Neural crest cell (in vitro differentiated cells): ENCODE measurements at regions not wholly inside any gene's neighbourhood (a gene's known extent, or its start where the extent isn't known, plus 50 kb on each side); places are given as distances from the start of the nearest gene placed in this dataset.
"Not testable (repeated sequence)": the region's sequence is repeated elsewhere in the genome, so short reads cannot be mapped to it uniquely, and the experiment has no call there.

ENCODE experiments used
- DNase-seq: peaks from one replicate; pipeline ENCODE4 v3.0.0; 2021; ENCODE audit warnings: low read depth, mixed read lengths, low spot score
- H3K27ac Mint-ChIP-seq: one replicate; pipeline ENCODE4 v1.8.0; 2021; ENCODE audit warnings: mild to moderate bottlenecking, mixed read lengths; ENCODE audit not compliant: unreplicated experiment
- H3K27me3 Mint-ChIP-seq: 2 replicates; pipeline ENCODE4 v1.8.0; 2021; ENCODE audit warnings: low read depth, mild to moderate bottlenecking, mixed read lengths
- H3K36me3 Mint-ChIP-seq: 2 replicates; pipeline ENCODE4 v1.8.0; 2021; ENCODE audit warnings: low read depth, mild to moderate bottlenecking, mixed read lengths
- H3K4me1 Mint-ChIP-seq: 2 replicates; pipeline ENCODE4 v1.8.0; 2021; ENCODE audit warnings: mixed read lengths
- H3K4me3 Mint-ChIP-seq: one replicate; pipeline ENCODE4 v1.8.0; 2021; ENCODE audit warnings: mild to moderate bottlenecking, mixed read lengths
- H3K9me3 Mint-ChIP-seq: 2 replicates; pipeline ENCODE4 v1.8.0; 2021; ENCODE audit warnings: mixed read lengths
- CTCF ChIP-seq: fragments of 200-600 bp; sonication (generic); conservative IDR thresholded peaks from 2 replicates; pipeline ENCODE4 v1.5.0; 2021; ENCODE audit warnings: antibody characterized with exemption, mild to moderate bottlenecking

- not testable (repeated sequence) for H3K36me3 Mint-ChIP-seq, H3K27ac Mint-ChIP-seq, DNase-seq, H3K4me1 Mint-ChIP-seq, H3K27me3 Mint-ChIP-seq, H3K4me3 Mint-ChIP-seq
- peaks cover 13% of the 10 kb centered on the region for H3K9me3 Mint-ChIP-seq
Observed at GRCh38 chr2:88802026-88802425, 110.6 kb downstream of the RPIA start.

- no peak for DNase-seq
- H3K27ac Mint-ChIP-seq: no peak overlapping the region
- peaks cover 9% of the 10 kb centered on the region for H3K9me3 Mint-ChIP-seq
- no peak overlapping the region for H3K4me3 Mint-ChIP-seq
- no peaks in the 10 kb centered on the region for H3K36me3 Mint-ChIP-seq
- H3K27me3 Mint-ChIP-seq: no peaks in the 10 kb centered on the region
- no peaks in the 10 kb centered on the region for H3K4me1 Mint-ChIP-seq
- TF ChIP-seq CTCF: no peak
Observed at GRCh38 chr2:88807237-88807962, 115.9 kb downstream of the RPIA start.

- no peak for DNase-seq
- TF ChIP-seq CTCF: no peak
- H3K9me3 Mint-ChIP-seq: peaks cover 9% of the 10 kb centered on the region
- no peaks in the 10 kb centered on the region for H3K36me3 Mint-ChIP-seq
- H3K27me3 Mint-ChIP-seq: no peaks in the 10 kb centered on the region
- H3K4me3 Mint-ChIP-seq: no peak overlapping the region
- H3K27ac Mint-ChIP-seq: no peak overlapping the region
- H3K4me1 Mint-ChIP-seq: no peaks in the 10 kb centered on the region
Observed at GRCh38 chr2:88808083-88808482, 116.6 kb downstream of the RPIA start.

GRCh38 chr2:88808652-88809051 lies 117.2 kb downstream of the RPIA start:
- no peak for TF ChIP-seq CTCF
- DNase-seq: no peak
- peaks cover 11% of the 10 kb centered on the region for H3K9me3 Mint-ChIP-seq
- H3K27ac Mint-ChIP-seq: no peak overlapping the region
- no peak overlapping the region for H3K4me3 Mint-ChIP-seq
- H3K27me3 Mint-ChIP-seq: no peaks in the 10 kb centered on the region
- no peaks in the 10 kb centered on the region for H3K4me1 Mint-ChIP-seq
- peaks cover 3% of the 10 kb centered on the region for H3K36me3 Mint-ChIP-seq

- Mint-ChIP-seq H3K27me3 (no peaks in the 10 kb centered on the region), H3K4me1 (no peaks in the 10 kb centered on the region), H3K9me3 (peaks cover 11% of the 10 kb centered on the region), H3K36me3 (peaks cover 3% of the 10 kb centered on the region), H3K27ac (no peak overlapping the region), H3K4me3 (no peak overlapping the region)
- TF ChIP-seq CTCF: no peak
- DNase-seq: no peak
Observed at GRCh38 chr2:88809216-88809615, 117.7 kb downstream of the RPIA start.

GRCh38 chr2:88810017-88810416 lies 118.5 kb downstream of the RPIA start:
- H3K4me1 Mint-ChIP-seq: no peaks in the 10 kb centered on the region
- H3K27me3 Mint-ChIP-seq: no peaks in the 10 kb centered on the region
- peaks cover 18% of the 10 kb centered on the region for H3K9me3 Mint-ChIP-seq
- H3K4me3 Mint-ChIP-seq: no peak overlapping the region
- DNase-seq: no peak
- TF ChIP-seq CTCF: no peak
- H3K36me3 Mint-ChIP-seq: peaks cover 7% of the 10 kb centered on the region
- H3K27ac Mint-ChIP-seq: no peak overlapping the region
